NCI-H187 treated with DMSO at 0.1 percent for 48 hours (cell line): ENCODE measurements at regions not wholly inside any gene's neighbourhood (a gene's known extent, or its start where the extent isn't known, plus 50 kb on each side); places are given as distances from the start of the nearest gene placed in this dataset.
"Not testable (repeated sequence)": the region's sequence is repeated elsewhere in the genome, so short reads cannot be mapped to it uniquely, and the experiment has no call there.

Source experiments
- DNase-seq: peaks from one replicate; lab custom pipeline; 2025; lab: John Stamatoyannopoulos, UW

GRCh38 chr13:48844676-48845075, 131.0 kb upstream of the FNDC3A start:
- DNase-seq = no peak

- DNase-seq = no peak
Measured at GRCh38 chr13:48849515-48849914, 126.2 kb upstream of the FNDC3A start.

- DNase-seq = no peak
Measured at GRCh38 chr13:48851707-48852106, 124.0 kb upstream of the FNDC3A start.

GRCh38 chr13:48852911-48853727, 122.6 kb upstream of the FNDC3A start:
- DNase-seq = no peak

- DNase-seq = no peak
Measured at GRCh38 chr13:48853728-48854102, 122.0 kb upstream of the FNDC3A start.

GRCh38 chr13:48857576-48857975, 118.1 kb upstream of the FNDC3A start:
- no peak for DNase-seq

- DNase-seq = no peak
Measured at GRCh38 chr13:48858122-48858902, 117.4 kb upstream of the FNDC3A start.

GRCh38 chr13:48859272-48860105, 116.2 kb upstream of the FNDC3A start:
- peak; percentile 49 for DNase-seq

- DNase-seq = no peak
Measured at GRCh38 chr13:48860364-48860763, 115.3 kb upstream of the FNDC3A start.

GRCh38 chr13:48862572-48862971, 113.1 kb upstream of the FNDC3A start:
- DNase-seq = no peak

GRCh38 chr13:48864100-48864499, 111.6 kb upstream of the FNDC3A start:
- no peak for DNase-seq

GRCh38 chr13:48866249-48866648, 109.5 kb upstream of the FNDC3A start:
- no peak for DNase-seq

GRCh38 chr13:48873081-48873480, 102.6 kb upstream of the FNDC3A start:
- DNase-seq = no peak

GRCh38 chr13:48873587-48873986, 102.1 kb upstream of the FNDC3A start:
- no peak for DNase-seq

- no peak for DNase-seq
Measured at GRCh38 chr13:48874165-48874564, 101.5 kb upstream of the FNDC3A start.

- DNase-seq = no peak
Measured at GRCh38 chr13:48875047-48875446, 100.7 kb upstream of the FNDC3A start.

- no peak for DNase-seq
Measured at GRCh38 chr13:48876289-48876688, 99.4 kb upstream of the FNDC3A start.

- DNase-seq = no peak
Measured at GRCh38 chr13:48879432-48879831, 96.3 kb upstream of the FNDC3A start.

- no peak for DNase-seq
Measured at GRCh38 chr13:48879854-48880253, 95.9 kb upstream of the FNDC3A start.

- DNase-seq = not testable (repeated sequence)
Measured at GRCh38 chr13:48883786-48884185, 91.9 kb upstream of the FNDC3A start.

GRCh38 chr13:48885027-48885395, 90.7 kb upstream of the FNDC3A start:
- DNase-seq = no peak

GRCh38 chr13:48888613-48889012, 87.1 kb upstream of the FNDC3A start:
- DNase-seq = no peak

- DNase-seq = no peak
Measured at GRCh38 chr13:48890391-48890790, 85.3 kb upstream of the FNDC3A start.
